ENCODE measurements at regions not wholly inside any gene's neighbourhood (a gene's known extent, or its start where the extent isn't known, plus 50 kb on each side); places are given as distances from the start of the nearest gene placed in this dataset.

DNA sequence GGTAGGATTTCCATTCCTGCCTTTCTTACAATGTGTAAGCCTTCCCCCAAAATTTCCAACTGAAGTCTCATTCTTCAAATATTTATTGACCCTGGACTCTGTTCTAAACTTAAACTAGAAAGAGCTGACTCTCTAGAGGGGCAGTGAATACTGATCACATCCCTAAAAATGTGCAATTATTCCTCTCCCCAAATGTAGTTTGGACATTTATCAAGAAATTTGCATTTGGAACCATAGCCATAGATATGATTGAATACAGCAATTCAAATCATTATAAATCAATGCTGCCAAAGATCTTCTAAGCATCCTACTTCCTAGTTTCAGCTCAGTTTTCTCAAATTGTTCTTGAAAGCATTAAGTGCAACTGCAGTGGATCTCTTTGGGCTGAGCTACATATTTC lies 525.7 kb downstream of the RAB28 start:
- no peak overlapping the region for H3K4me3 ChIP-seq
- in situ Hi-C loops (cut with MboI; ENCODE audit: low sequenced_read_pairs in 4 of 4) (no loop called here), intact Hi-C loops (cut with DNase I; ENCODE audit: low total_unique reads) (no loop called here)
- H3K27me3 ChIP-seq: no peaks in the 10 kb centered on the region
- H3K36me3 ChIP-seq: no peaks in the 10 kb centered on the region
- no peak overlapping the region for H3K27ac ChIP-seq
- DNase-seq: no peak
- H3K9me3 ChIP-seq: no peaks in the 10 kb centered on the region
- TF ChIP-seq POLR2A (IDR thresholded peaks at IDR 0.05) (no peak), CTCF (IDR thresholded peaks at IDR 0.05 in 4 of 5, conservative IDR thresholded peaks at IDR 0.05 in 1 of 5) (no peak)
- H3K4me1 ChIP-seq: no peaks in the 10 kb centered on the region
- ATAC-seq: no peak

GRCh38 chr4:12957108-12957507 lies 527.0 kb downstream of the RAB28 start:
- Histone ChIP-seq H3K9me3 (no peaks in the 10 kb centered on the region), H3K36me3 (no peaks in the 10 kb centered on the region), H3K27ac (no peak overlapping the region), H3K4me1 (no peaks in the 10 kb centered on the region), H3K4me3 (no peak overlapping the region), H3K27me3 (no peaks in the 10 kb centered on the region)
- intact Hi-C loops (cut with DNase I; ENCODE audit: low total_unique reads) (no loop called here), in situ Hi-C loops (cut with MboI; ENCODE audit: low sequenced_read_pairs in 4 of 4) (no loop called here)
- TF ChIP-seq CTCF (IDR thresholded peaks at IDR 0.05 in 4 of 5, conservative IDR thresholded peaks at IDR 0.05 in 1 of 5) (no peak), POLR2A (IDR thresholded peaks at IDR 0.05) (no peak)
- ATAC-seq (no peak), DNase-seq (no peak)

- intact Hi-C loops (cut with DNase I; ENCODE audit: low total_unique reads): no loop called here
- Histone ChIP-seq H3K9me3 (no peaks in the 10 kb centered on the region), H3K27me3 (no peaks in the 10 kb centered on the region), H3K4me1 (no peaks in the 10 kb centered on the region), H3K4me3 (no peak overlapping the region), H3K36me3 (no peaks in the 10 kb centered on the region), H3K27ac (no peak overlapping the region)
- DNase-seq: no peak
- ATAC-seq: no peak
- in situ Hi-C loops (cut with MboI; ENCODE audit: low sequenced_read_pairs in 4 of 4): no loop called here
- TF ChIP-seq CTCF (IDR thresholded peaks at IDR 0.05 in 4 of 5, conservative IDR thresholded peaks at IDR 0.05 in 1 of 5) (no peak), POLR2A (IDR thresholded peaks at IDR 0.05) (no peak)
These were observed 528.1 kb downstream of the RAB28 start for GRCh38 chr4:12956026-12956425.

DNA sequence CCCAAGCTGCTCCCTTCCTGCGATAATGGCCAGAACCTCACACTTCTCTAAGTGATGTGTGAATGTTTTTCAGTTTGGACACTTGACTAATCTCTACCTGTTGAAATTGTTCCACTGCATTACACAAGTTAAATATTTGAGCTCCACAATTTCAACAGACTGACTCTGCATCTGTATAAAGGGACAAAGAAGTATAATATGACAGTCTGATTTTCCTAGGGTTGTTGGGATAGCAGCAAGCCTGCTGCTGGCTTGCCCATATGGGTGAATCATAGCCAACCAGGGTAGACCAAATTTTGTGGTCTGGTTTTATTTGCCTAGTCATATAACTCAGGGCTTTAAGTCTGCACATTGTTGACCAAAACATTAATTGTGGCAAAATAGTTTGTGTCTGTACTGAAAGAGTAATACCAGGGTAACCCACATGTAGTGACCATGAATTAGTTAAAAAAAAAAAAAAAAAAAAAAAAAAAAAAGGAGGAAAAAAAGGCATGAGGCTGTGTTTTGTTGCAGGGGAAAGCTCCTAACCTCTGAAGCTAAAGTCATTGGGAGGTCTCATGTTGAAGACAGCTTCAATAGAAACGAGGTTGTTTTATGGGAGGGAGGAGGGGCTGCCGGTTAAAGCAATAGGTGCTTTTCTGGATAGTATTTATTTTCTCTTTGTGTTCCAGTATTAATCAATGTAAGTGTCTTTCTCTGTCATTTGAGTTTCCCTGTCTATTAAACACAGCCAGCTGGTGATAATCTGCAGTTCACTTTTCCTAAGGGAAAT lies 534.2 kb downstream of the RAB28 start:
- no peak for ATAC-seq
- TF ChIP-seq CTCF (IDR thresholded peaks at IDR 0.05 in 4 of 5, conservative IDR thresholded peaks at IDR 0.05 in 1 of 5) (no peak), POLR2A (IDR thresholded peaks at IDR 0.05) (no peak)
- Histone ChIP-seq H3K9me3 (no peaks in the 10 kb centered on the region), H3K27me3 (no peaks in the 10 kb centered on the region), H3K36me3 (no peaks in the 10 kb centered on the region), H3K4me3 (no peak overlapping the region), H3K27ac (no peak overlapping the region), H3K4me1 (no peaks in the 10 kb centered on the region)
- intact Hi-C loops (cut with DNase I; ENCODE audit: low total_unique reads): no loop called here
- DNase-seq: no peak
- in situ Hi-C loops (cut with MboI; ENCODE audit: low sequenced_read_pairs in 4 of 4): no loop called here

DNA sequence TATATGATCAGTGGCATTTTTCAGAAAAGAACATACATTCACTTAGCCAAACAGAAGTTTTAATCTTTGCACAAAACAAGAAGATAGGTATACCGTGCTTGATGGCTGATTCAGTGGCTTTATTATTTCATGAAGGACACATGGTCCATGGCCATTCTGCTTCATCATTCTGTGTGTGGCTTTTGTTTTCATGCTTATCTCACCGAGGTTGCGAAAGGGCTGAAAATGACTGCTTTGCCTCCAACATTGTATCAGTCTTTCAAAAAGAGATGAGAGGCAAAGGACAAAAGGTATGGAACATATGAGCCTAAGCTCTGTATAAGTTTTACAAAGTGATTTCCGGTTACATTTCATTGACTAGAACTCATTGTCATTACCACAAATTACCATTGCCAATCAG lies 541.1 kb downstream of the RAB28 start:
- Histone ChIP-seq H3K9me3 (no peaks in the 10 kb centered on the region), H3K27ac (no peak overlapping the region), H3K36me3 (no peaks in the 10 kb centered on the region), H3K27me3 (no peaks in the 10 kb centered on the region), H3K4me1 (no peaks in the 10 kb centered on the region), H3K4me3 (no peak overlapping the region)
- DNase-seq (no peak), ATAC-seq (no peak)
- intact Hi-C loops (cut with DNase I; ENCODE audit: low total_unique reads): no loop called here
- in situ Hi-C loops (cut with MboI; ENCODE audit: low sequenced_read_pairs in 4 of 4): no loop called here
- no peak for TF ChIP-seq CTCF (IDR thresholded peaks at IDR 0.05 in 4 of 5, conservative IDR thresholded peaks at IDR 0.05 in 1 of 5)
- TF ChIP-seq POLR2A (IDR thresholded peaks at IDR 0.05): no peak
